Liver (tissue), 8 donors: ENCODE measurements at regions not wholly inside any gene's neighbourhood (a gene's known extent, or its start where the extent isn't known, plus 50 kb on each side); places are given as distances from the start of the nearest gene placed in this dataset.

Experiments used
- DNase-seq: peaks from one replicate; pipeline ENCODE4 v3.0.0-alpha.2; 2017; ENCODE audit warnings: low spot score
- H3K27ac ChIP-seq, 2 donors: one replicate each; pipeline ENCODE4 v1.7.0; 2013; ENCODE audit warnings: inconsistent platforms in 2 of 2, low read length in 2 of 2, control low read depth in 1 of 2, low read depth in 1 of 2, mild to moderate bottlenecking in 1 of 2
- H3K27me3 ChIP-seq, 4 donors: one replicate each; pipeline versions ENCODE4 v1.6.1 to v1.7.0; 2013; ENCODE audit warnings: low read length in 3 of 4, inconsistent platforms in 1 of 4, mild to moderate bottlenecking in 1 of 4, moderate library complexity in 1 of 4; ENCODE audit not compliant: control insufficient read depth in 4 of 4, insufficient read depth in 4 of 4
- H3K36me3 ChIP-seq, 4 donors: one replicate each; pipeline versions ENCODE4 v1.6.1 to v1.7.0; 2013; ENCODE audit warnings: low read length in 3 of 4, mild to moderate bottlenecking in 3 of 4, low read depth in 1 of 4, moderate library complexity in 1 of 4; ENCODE audit not compliant: control insufficient read depth in 4 of 4, insufficient read depth in 3 of 4
- H3K4me1 ChIP-seq, 4 donors: one replicate each; pipeline versions ENCODE4 v1.6.1 to v1.7.0; 2013; ENCODE audit warnings: low read length in 3 of 4, mild to moderate bottlenecking in 3 of 4, moderate library complexity in 1 of 4; ENCODE audit not compliant: control insufficient read depth in 4 of 4, insufficient read depth in 4 of 4
- H3K4me3 ChIP-seq, 3 donors: one replicate each; pipeline versions ENCODE4 v1.6.1 to v1.7.0; 2013; ENCODE audit warnings: low read length in 3 of 3, control low read depth in 1 of 3, low read depth in 1 of 3, mild to moderate bottlenecking in 1 of 3
- H3K9ac ChIP-seq, 2 donors: one replicate each; pipeline ENCODE4 v1.7.0; 2013; ENCODE audit warnings: low read length in 2 of 2, mild to moderate bottlenecking in 2 of 2, moderate library complexity in 2 of 2, control low read depth in 1 of 2, low read depth in 1 of 2
- H3K9me3 ChIP-seq, 4 donors: one replicate each; pipeline versions ENCODE4 v1.6.1 to v1.7.0; 2013; ENCODE audit warnings: low read length in 3 of 4; ENCODE audit not compliant: control insufficient read depth in 4 of 4
- ATF3 ChIP-seq: IDR thresholded peaks from 2 replicates; pipeline ENCODE4 v1.6.1; 2016; ENCODE audit warnings: antibody characterized with exemption
- EGR1 ChIP-seq, 2 donors: IDR thresholded peaks; 2 replicates each; pipeline ENCODE4 v1.6.1; 2016 to 2018; ENCODE audit warnings: antibody characterized with exemption in 2 of 2, low read depth in 2 of 2
- FOXA1 ChIP-seq: IDR thresholded peaks from 2 replicates; pipeline ENCODE4 v1.6.1; 2016; ENCODE audit warnings: antibody characterized with exemption
- FOXA2 ChIP-seq: IDR thresholded peaks from 2 replicates; pipeline ENCODE4 v1.6.1; 2016; ENCODE audit warnings: antibody characterized with exemption
- GABPA ChIP-seq, 2 donors: IDR thresholded peaks in 1 of 2; conservative IDR thresholded peaks in 1 of 2; 2 replicates each; pipeline ENCODE4 v1.6.1; 2016; ENCODE audit warnings: antibody characterized with exemption in 2 of 2, mild to moderate bottlenecking in 1 of 2, moderate library complexity in 1 of 2
- HNF4A ChIP-seq, 2 donors: conservative IDR thresholded peaks; 2 replicates each; pipeline ENCODE4 v1.6.1; 2016; ENCODE audit warnings: antibody characterized with exemption in 2 of 2, mild to moderate bottlenecking in 2 of 2
- JUND ChIP-seq, 2 donors: IDR thresholded peaks; 2 replicates each; pipeline ENCODE4 v1.6.1; 2016; ENCODE audit warnings: antibody characterized with exemption in 2 of 2
- MAX ChIP-seq: IDR thresholded peaks from 2 replicates; pipeline ENCODE4 v1.6.1; 2016; ENCODE audit warnings: antibody characterized with exemption
- RAD21 ChIP-seq, 2 donors: IDR thresholded peaks; 2 replicates each; pipeline ENCODE4 v1.6.1; 2016; ENCODE audit warnings: antibody characterized with exemption in 2 of 2, mild to moderate bottlenecking in 2 of 2
- RXRA ChIP-seq, 2 donors: IDR thresholded peaks; 2 replicates each; pipeline ENCODE4 v1.6.1; 2017 to 2018; ENCODE audit warnings: antibody characterized with exemption in 2 of 2, mild to moderate bottlenecking in 1 of 2
- SP1 ChIP-seq: IDR thresholded peaks from 2 replicates; pipeline ENCODE4 v1.6.1; 2018; ENCODE audit warnings: antibody characterized with exemption, mild to moderate bottlenecking
- WGBS: extraction: QIAGEN DNeasy Blood & Tissue Kit; methylation state at CpG from one replicate; pipeline ENCODE4 v1.1.7; 2013; 5-methylcytosine and 5-hydroxymethylcytosine counted together
- TF ChIP-seq, protein P1 (sequence below): IDR thresholded peaks from 2 replicates; pipeline ENCODE4 v1.6.1; 2016; ENCODE audit warnings: antibody characterized with exemption
- TF ChIP-seq, protein P2 (sequence below): IDR thresholded peaks from 2 replicates; pipeline ENCODE4 v1.6.1; 2016; ENCODE audit warnings: antibody characterized with exemption, mild to moderate bottlenecking
- TF ChIP-seq, protein P3 (sequence below): fragments of 150-350 bp; IDR thresholded peaks from 2 replicates; pipeline ENCODE4 v1.5.1; 2017; ENCODE audit warnings: improper control_type of control experiment, low read depth, low read length; ENCODE audit not compliant: missing input control
- donor health status: healthy.
- donor health status: healthy.
- donor health status: healthy.
- donor health status: healthy.
- donor health status: healthy.

DNA sequence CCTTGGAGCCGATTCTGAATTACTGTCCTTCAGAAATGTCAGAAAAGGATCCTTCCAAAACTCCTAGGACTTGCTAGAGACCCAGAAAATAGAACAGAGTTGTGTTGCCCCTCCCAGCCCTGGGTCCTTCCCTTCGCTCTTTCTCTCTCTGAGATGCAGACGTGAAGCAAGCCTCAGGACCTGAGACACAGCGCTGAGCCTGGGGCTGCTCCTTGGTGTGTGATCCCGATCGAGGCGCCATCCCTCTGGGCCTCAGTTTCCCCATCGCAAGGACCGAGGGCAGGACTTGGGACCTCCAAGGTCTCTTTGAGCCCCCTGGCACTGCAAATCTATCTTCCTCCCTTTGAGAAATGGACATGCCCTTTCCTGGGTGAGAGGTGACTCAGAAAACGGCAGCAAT lies 533.5 kb downstream of the TBC1D22A start:
- peak; percentile 27 for DNase-seq
- Histone ChIP-seq H3K9ac (no peak overlapping the region), H3K36me3 (no peaks in the 10 kb centered on the region), H3K27me3 (no peaks in the 10 kb centered on the region), H3K9me3 (no peaks in the 10 kb centered on the region), H3K27ac (no peak overlapping the region), H3K4me1 (no peaks in the 10 kb centered on the region), H3K4me3 (no peak overlapping the region)
- TF ChIP-seq MAX (no peak), FOXA1 (no peak), RXRA (IDR thresholded peaks at IDR 0.05) (no peak), RAD21 (IDR thresholded peaks at IDR 0.05) (no peak), JUND (IDR thresholded peaks at IDR 0.05) (no peak), EGR1 (IDR thresholded peaks at IDR 0.05; ENCODE audit: low read depth in 2 of 2) (no peak), FOXA2 (no peak), ATF3 (no peak), GABPA (IDR thresholded peaks at IDR 0.05 in 1 of 2, conservative IDR thresholded peaks at IDR 0.05 in 1 of 2) (no peak), SP1 (no peak)
- TF ChIP-seq, protein P1, sequence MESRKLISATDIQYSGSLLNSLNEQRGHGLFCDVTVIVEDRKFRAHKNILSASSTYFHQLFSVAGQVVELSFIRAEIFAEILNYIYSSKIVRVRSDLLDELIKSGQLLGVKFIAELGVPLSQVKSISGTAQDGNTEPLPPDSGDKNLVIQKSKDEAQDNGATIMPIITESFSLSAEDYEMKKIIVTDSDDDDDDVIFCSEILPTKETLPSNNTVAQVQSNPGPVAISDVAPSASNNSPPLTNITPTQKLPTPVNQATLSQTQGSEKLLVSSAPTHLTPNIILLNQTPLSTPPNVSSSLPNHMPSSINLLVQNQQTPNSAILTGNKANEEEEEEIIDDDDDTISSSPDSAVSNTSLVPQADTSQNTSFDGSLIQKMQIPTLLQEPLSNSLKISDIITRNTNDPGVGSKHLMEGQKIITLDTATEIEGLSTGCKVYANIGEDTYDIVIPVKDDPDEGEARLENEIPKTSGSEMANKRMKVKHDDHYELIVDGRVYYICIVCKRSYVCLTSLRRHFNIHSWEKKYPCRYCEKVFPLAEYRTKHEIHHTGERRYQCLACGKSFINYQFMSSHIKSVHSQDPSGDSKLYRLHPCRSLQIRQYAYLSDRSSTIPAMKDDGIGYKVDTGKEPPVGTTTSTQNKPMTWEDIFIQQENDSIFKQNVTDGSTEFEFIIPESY: no peak
- TF ChIP-seq, protein P2, sequence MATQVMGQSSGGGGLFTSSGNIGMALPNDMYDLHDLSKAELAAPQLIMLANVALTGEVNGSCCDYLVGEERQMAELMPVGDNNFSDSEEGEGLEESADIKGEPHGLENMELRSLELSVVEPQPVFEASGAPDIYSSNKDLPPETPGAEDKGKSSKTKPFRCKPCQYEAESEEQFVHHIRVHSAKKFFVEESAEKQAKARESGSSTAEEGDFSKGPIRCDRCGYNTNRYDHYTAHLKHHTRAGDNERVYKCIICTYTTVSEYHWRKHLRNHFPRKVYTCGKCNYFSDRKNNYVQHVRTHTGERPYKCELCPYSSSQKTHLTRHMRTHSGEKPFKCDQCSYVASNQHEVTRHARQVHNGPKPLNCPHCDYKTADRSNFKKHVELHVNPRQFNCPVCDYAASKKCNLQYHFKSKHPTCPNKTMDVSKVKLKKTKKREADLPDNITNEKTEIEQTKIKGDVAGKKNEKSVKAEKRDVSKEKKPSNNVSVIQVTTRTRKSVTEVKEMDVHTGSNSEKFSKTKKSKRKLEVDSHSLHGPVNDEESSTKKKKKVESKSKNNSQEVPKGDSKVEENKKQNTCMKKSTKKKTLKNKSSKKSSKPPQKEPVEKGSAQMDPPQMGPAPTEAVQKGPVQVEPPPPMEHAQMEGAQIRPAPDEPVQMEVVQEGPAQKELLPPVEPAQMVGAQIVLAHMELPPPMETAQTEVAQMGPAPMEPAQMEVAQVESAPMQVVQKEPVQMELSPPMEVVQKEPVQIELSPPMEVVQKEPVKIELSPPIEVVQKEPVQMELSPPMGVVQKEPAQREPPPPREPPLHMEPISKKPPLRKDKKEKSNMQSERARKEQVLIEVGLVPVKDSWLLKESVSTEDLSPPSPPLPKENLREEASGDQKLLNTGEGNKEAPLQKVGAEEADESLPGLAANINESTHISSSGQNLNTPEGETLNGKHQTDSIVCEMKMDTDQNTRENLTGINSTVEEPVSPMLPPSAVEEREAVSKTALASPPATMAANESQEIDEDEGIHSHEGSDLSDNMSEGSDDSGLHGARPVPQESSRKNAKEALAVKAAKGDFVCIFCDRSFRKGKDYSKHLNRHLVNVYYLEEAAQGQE: no peak
- TF ChIP-seq, protein P3, sequence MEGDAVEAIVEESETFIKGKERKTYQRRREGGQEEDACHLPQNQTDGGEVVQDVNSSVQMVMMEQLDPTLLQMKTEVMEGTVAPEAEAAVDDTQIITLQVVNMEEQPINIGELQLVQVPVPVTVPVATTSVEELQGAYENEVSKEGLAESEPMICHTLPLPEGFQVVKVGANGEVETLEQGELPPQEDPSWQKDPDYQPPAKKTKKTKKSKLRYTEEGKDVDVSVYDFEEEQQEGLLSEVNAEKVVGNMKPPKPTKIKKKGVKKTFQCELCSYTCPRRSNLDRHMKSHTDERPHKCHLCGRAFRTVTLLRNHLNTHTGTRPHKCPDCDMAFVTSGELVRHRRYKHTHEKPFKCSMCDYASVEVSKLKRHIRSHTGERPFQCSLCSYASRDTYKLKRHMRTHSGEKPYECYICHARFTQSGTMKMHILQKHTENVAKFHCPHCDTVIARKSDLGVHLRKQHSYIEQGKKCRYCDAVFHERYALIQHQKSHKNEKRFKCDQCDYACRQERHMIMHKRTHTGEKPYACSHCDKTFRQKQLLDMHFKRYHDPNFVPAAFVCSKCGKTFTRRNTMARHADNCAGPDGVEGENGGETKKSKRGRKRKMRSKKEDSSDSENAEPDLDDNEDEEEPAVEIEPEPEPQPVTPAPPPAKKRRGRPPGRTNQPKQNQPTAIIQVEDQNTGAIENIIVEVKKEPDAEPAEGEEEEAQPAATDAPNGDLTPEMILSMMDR: no peak
- 83% methylated on average over 10 of the region's 10 CpGs for whole genome bisulfite sequencing

DNA sequence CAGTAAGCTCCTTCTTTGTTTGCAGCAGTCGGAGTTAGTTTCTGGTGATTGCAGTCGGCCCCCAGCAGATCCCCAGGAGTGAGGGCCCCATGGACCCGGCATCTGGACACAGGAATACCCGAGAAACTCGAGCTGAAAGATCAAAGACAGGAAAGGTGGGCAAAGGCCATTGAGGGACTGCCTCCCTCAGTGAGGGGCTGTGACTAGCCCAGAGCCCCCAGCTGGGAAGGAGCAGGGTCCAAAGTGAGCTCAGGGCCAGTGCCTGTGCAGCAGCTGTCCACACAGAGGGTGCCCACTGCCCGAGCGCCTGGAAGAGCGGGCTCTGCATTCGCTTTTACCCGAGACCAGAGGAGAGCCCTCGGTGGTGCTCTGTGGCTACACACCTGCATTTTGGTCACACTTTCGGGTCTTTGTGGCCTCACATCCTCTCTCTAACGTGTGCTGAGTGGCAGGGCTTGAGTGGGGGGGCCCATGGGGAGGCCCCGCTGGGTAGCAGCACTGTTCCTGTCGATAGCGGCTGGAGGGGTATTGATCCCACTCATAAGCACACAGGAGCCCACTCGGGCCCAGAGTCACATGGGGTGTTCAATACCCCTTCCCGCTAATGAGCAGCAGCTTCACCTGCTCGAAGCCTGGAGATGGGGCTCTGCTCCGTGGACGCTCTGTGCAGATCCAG lies 532.9 kb downstream of the TBC1D22A start:
- TF ChIP-seq HNF4A (conservative IDR thresholded peaks at IDR 0.05): no peak
- TF ChIP-seq FOXA1: no peak
- no peak overlapping the region for H3K9ac ChIP-seq
- H3K27ac ChIP-seq: no peak overlapping the region
- DNase-seq: peak; percentile 21
- H3K27me3 ChIP-seq: no peaks in the 10 kb centered on the region
- no peaks in the 10 kb centered on the region for H3K9me3 ChIP-seq
- H3K36me3 ChIP-seq: no peaks in the 10 kb centered on the region
- no peaks in the 10 kb centered on the region for H3K4me1 ChIP-seq
- WGBS: 75% methylated on average over 21 of the region's 21 CpGs
- no peak overlapping the region for H3K4me3 ChIP-seq
